Activated CD4-positive, alpha-beta T cell treated with anti-CD3 and anti-CD28 coated beads, Interleukin-2, Interleukin-6, amounts not matched to agents 100 ng/mL and 50 ng/mL, durations not matched to agents 16 hours and 8 hours (primary cell): ENCODE measurements at regions not wholly inside any gene's neighbourhood (a gene's known extent, or its start where the extent isn't known, plus 50 kb on each side); places are given as distances from the start of the nearest gene placed in this dataset.

Source experiments
- DNase-seq: peaks from one replicate; pipeline ENCODE4 v3.0.0-alpha.2; 2020

DNA sequence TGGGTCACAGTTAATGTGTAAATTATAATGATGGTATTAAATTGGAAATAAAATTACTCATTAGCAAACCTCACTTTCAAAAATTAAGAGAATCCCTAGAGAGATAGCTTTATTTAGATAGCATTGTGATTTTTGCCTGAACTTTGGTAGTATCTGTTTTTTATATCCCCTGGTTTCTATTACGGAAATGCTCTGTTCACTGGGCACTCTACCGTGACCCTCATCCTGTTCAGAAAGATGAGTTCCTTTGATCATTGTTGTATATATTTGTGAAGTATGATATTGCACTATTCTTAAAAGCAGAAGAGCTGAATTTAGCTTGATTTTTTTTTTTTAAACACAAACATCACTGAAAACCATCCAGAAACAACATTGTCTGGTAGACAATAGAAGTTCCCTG, 1143.8 kb upstream of the MAP3K7 start:
- DNase-seq: no peak

DNA sequence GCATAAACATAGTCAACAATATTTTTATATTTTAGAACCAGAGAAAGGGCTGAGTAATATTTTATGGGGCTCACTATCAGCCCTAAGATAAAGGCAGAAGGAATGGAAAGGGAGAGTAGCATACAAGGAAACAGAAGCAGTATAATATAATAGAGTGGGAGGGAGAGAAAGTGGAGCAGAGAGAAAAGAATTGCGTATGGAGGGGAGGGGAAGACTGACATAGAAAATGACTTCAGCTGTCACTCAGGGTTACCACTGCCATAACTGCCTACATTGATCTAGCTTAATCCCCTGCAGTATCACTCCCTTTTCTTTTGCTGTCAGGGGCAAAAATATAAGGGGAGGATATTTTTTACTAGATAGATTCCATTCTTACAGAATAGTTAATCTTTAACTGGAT, 1133.5 kb upstream of the MAP3K7 start:
- no peak for DNase-seq

DNA sequence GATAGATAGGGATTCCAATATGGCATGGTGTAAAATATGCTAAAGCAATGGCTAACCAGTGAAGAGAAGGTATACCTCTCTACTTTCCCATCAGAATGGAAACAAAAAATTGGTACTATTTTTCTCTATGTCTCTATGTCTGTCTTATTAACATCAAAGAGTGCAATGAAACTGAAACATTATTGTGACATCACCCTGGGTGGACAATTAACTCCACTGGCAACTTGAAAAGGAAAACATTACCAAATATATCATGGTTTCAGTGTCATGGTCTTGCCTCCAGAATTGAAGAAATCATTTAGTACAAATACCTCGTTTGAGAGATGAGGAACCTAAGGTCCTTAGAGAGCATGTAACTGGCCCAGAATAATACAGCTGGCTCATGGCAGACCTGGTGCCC, 1132.5 kb upstream of the MAP3K7 start:
- no peak for DNase-seq

DNA sequence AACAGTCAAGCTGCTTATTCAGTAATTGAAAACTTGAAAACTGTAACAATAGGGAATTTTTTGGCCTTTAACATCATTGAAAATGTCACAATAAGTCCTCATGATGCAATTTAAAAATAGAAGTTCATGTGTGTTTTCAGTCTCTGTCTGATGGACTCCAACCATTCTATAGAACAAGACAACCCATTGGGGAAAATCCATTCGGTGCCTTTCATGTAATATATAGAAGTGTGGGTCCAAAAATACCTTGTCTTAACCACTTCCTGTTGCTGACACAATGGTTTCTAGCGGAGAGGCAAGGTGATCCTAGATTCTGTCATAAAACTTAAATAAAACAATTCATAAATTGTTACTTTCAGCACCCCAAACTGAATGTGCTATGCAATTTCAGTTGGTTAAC, 1131.3 kb upstream of the MAP3K7 start:
- DNase-seq: no peak

DNA sequence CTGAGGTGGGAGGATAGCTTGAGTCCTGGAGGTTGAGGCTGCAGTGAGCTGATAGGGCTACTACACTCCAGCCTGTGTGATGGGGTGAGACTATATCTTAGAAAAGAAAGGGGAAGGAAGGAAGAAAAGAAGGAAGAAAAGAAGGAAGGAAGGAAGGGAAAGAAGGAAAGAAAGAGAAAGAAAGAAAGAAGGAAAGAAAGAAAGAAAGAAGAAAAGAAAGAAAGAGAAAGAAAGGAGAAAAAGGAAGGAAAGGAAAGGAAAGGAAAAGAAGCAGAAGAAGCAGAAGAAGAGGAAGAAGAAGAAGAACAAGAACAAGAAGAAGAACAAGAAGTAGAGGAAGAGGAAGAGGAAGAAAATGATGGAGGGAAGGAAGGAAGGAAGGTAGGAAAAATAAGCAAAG, 1130.2 kb upstream of the MAP3K7 start:
- no peak for DNase-seq

DNA sequence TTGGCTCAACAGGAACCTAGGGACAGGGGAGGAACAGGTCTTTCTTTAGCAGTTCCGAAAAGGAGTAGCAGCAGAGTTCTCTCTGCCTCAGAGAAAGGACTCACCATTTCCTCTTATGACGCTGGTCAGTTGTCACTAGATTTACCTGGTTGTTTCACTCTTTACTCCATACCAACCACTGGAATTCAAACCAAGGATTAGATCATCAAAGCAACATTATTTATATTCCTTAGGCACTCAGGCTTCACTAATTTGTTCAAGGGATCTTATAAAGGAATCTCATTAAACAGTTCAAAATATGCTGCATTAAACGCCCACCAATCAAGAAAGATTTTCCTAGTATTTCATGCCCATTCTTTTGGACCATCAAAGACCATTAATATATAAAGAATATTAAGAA, 1129.5 kb upstream of the MAP3K7 start:
- DNase-seq: no peak

DNA sequence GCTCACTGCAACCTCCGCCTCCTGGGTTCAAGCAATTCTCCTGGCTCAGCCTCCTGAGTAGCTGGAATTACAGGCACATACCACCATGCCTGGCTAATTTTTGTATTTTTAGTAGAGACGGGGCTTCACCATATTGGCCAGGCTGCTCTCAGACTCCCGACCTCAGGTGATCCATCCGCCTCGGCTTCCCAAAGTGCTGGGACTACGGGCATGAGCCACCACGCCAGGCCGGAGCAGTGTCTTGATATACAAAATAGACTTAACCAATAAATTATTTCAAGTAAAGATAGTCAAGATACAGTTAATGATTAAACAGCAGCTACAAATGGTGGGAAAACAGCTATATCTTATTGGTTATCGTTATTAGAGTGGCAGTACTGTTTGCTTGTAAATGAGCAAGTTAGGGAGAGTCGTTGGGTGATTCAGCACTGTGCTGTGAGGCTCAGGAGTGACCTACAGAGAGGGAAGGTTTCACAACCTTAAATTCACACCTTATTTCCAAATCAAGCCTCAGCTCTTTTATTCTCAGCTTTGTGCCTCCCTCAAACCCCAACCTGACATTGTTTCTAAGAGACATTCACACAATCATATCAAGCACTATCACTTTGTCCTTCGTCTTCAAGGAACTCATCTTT, 1128.4 kb upstream of the MAP3K7 start:
- DNase-seq: no peak

DNA sequence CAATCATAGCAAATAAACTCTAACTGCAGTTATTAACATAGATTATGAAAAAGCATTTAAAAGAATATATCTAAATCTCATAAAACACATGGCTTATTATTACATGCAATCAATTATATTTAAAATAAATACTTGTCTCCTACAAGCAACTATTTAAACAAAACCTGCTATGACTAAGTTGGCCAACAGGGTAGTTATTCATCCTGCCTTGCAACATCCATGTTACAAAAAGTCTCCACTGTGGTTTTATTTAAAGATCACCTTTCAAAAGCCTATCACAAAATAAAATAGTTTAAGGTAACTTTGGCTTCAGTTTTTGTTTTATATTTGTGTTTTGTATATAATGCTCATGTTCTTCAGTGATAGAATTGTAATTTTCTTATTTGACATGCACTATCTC, 1127.0 kb upstream of the MAP3K7 start:
- DNase-seq: no peak

DNA sequence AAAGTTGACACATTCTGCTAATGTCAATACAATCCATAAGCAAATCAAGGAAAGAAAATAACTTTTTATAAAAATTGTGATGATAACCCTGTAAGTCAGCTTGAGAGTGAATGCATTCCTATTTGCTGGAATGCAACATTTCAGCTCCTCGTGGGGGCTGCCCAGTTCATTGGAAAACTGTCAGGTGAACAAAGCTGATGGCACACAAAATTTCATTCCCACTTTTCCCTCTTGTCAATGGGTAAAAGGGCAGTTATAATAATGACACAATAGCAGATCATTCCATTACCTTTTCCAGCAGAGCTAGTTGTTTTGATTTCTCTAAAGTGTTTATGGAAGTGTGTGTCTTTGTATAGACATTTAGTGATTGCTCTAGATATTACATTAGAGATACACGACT, 1124.6 kb upstream of the MAP3K7 start:
- DNase-seq: no peak

DNA sequence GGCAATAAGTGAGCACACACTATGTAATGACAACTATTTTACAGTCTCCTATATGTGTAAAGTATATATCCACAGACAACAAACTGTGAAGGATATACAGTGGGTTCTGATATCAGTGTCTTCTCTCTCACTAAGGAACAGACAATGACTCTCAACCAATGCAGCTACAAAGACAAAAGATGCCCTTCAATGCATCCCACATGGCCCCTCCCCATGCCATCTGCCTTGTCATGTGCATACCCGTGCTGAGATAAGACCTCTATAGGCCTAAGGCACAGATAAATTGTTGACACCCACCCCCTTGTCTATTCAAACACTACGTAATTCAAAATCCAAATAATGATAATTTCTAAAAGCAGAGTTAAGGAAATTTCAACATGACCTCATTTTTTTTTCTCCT, 1123.5 kb upstream of the MAP3K7 start:
- no peak for DNase-seq

DNA sequence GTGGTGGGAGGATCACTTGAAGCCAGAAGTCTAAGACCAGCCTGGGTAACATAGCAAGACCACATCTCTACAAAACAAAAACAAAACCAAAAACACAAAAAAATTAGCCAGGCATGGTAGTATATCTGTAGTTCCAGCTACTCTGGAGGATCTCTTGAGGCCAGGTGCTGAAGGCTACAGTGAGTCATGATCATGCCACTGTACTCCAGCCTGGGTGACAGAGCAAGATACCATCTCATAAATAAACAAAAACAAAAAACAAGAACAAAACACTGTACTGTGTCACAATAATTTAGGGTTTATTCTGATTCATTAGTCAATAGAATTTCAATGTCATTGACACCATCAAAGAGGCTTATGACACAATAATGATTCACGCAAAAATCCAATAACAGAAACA, 1121.7 kb upstream of the MAP3K7 start:
- no peak for DNase-seq

DNA sequence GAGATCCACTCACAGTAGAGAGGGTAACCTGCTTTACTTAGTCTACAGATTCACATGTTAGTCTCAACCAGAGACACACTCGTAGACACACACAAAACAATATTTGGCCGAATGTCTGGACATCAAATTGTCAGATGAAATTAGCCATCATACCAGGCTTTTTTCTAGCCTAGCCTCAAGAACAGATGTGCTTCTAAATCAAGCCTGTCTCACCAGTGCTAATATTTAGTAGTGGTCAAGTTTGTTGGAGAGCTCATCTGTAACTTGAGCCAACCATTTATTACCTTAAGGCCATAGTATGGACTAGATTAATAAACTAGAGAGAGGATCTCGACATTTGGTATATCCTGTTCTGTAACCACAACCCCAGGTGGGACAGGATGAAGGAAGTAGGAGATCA, 1118.8 kb upstream of the MAP3K7 start:
- no peak for DNase-seq

DNA sequence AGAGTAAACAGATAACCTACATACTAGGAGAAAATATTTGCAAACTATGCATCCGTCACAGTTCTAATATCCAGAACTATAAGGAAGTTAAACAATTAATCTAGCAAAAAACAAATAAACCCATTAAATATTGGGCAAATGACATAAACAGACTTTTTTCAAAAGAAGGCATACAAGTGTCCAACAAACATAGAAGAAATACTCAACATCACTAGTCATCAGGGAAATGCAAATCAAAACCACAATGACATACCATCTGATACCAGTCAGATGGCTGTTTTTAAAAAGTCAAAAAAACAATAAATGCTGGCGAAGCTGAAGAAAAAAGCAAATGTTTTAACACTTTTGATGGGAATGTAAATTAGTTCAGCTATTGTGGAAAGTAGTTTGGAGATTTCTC, 1117.7 kb upstream of the MAP3K7 start:
- no peak for DNase-seq

DNA sequence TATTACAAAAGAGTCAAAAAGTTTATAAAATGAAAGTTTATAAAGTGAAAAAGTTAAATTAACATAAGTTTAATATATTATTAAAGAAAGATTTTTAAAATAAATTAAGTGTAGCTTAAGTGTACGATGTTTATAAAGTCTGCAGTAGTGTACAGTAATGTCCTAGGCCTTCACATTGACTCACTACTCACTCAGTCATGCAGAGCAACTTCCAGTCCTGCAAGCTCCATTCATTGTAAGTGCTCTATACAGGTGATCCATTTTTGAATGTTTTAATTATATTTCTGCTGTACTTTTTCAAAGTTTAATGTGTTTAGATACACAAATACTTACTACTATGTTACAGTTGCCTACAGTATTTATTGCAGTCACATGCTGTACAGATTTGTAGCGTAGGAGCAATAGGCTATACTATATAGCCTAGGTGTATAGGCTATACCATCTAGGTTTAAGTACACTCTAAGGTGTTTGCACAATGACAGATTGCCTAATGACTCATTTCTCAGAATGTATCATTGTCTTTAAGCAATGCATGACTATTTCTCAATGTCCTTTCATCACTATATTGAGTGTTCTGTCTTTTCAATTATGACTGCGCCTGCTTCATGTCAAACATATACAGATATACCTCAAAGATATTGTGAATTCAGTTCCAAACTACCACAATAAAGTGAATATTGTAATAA, 1110.3 kb upstream of the MAP3K7 start:
- peak; percentile 9 for DNase-seq

DNA sequence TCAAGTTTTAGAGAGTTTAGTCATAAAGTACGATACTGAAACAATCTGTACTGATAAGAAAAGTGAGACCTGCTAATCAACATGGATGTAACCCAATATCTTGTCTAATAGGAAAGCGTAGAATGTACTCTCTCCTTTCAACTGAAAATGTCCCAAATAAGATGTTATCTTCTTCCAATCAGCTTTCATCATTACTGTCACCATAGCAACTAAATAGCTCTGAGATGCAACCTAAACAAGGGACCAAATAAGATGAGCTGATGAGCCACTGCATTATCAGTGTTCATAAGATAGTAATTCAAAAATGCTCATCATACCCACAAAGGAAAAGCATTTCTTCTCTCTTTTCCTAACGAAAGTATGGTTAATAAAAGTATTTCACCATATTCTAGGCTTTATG, 1108.3 kb upstream of the MAP3K7 start:
- DNase-seq: no peak

DNA sequence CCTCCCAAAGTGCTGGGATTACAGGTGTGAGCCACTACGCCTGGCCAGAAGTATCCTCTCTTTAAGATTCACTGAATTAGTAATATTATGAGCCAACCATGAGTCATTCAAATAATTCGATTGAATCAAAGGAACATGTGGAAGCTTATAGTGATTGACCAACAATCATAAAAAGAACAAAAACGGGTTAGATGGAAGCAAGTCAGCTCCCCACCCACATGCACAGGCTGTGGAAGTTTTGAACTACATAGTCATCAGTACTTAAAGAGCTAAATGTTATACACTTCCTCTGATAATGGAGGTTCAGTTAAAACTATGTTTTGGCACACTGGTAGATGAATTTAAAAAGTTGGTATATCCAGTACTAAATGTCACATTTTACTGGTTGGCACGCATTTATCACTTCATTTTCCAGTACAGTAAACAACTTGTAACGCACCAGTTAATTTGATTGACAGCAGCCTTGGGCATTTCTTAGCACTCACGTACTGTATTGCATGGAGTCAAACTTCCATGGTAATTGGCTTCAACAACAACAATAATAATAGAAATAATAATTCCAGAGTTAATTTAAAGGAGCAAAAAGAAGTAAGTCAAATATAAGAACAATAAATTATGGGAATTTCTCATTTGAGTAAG, 1107.3 kb upstream of the MAP3K7 start:
- DNase-seq: no peak

DNA sequence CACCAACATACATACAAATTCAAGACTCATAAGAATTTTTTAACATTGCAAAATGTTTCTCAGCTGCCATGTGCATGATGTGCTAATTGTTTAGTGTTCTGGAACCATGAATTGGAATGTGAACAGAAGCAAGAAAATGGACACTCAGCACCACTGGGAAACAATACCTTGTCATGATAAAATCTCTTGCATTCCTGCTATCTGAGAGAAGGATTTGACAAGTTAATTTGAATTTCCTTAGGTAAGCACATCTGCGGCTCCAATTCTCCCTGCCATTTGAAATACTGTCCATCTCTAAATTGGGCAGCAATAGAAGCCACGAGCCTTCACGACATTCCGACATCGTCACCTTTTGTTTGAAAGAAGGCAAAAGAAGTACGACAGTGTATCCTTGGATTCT, 1104.6 kb upstream of the MAP3K7 start:
- DNase-seq: no peak

DNA sequence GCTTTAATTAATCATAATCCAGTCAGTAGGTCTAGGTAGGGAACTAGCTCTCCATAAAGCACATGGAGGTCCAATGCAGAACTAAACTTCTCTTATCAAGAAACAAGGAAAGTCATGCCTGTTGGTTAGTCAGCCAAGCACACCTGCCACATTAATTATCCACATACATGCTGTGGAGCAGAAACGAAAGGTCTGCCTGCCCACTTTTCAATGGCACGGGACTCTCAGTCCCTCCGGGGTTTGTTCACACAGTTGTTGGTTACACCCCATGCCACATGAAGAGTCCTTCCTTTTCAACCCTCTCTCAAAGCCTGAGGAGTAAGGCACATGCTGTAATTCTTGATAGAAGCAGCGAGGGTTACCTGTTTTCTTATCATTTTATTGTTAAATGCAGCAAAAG, 1096.4 kb upstream of the MAP3K7 start:
- DNase-seq: no peak

DNA sequence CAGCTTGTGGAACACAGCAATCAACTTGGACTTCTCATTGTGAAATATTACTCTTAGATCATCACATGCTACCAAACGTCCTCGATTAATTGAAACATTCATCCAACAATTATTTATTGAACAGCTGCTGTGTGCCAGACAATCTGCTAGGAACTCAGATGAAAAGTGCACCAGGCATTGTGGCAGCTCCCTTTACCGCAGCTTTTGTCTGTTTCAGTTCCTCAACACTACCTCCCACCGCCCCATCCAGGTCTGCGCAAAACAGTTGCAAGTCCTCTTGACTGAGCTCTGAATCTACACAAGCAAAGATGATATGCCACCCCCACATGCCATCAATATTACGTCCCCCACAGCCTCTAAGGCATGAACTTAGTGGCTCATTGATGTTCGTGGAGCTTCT, 1094.4 kb upstream of the MAP3K7 start:
- no peak for DNase-seq

DNA sequence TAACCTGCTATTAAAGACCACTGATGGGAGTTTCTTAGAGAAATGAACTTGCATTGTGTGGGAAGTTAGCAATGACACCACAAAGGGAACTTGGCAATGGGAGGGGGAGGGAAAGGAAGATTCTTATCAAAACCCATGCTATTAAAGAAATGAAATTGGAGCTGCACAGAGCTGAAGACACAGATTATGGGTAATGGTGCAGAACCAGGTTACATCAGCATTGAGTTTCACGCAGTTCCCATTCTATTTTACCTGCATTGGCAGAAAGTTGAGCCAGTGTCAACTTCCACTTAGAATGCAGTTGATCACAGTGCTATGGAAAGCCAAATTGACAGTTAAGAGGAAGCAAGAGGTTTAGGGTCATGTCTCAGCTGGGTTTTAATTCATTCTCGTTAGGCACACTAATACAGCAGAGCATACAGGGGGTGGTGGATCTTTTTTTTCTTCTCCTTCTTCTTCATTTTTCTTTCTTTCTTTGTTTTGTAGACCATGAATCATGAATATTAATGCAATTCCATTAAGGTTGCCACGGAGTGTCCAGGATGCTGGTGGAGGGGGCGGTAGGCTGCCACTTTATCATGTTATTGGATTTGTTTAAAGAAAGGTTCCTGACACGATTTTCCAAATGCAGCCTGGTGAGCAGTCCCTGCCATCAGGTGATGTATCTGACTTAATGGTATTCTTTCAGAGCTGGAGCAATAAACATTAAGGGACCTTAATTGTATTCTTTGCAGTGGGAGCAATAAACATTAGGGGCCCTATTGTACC, 1092.0 kb upstream of the MAP3K7 start:
- DNase-seq: no peak

DNA sequence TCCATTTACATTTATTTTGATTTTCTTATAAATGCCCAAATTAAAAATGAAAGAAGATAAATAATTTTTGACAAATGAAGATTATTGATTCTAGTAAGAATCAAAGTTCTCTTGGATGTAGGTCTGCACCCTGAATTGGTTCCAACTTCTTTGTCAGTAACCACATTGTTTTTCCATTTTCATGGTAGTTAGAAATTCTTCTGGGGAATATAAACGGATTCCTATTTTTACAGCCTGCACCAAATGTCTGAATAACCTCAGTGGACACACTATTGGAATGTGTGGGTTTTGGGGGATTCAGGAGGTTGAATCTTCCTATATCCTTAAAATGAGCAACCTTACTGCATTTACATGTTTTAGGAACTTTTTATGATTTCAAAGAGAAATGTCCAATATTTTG, 1085.3 kb upstream of the MAP3K7 start:
- DNase-seq: no peak

DNA sequence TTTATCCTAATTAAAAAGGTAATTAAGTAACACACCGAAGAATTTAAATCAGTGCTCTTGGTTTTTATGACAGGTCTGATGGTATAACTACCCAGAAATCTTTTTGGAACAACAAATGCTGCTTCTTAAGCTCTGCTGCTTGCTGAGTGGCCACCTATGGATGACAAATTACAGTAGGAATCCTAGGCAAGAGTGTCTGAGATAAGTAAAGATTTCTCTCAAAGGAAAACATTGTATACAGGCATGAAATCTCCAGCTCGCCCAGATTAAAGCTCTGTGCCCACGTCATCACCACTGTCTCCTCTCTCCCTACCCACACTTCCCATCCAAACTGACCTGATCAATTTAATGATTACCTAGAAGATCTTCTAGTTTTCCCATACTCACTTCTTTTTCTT, 1083.0 kb upstream of the MAP3K7 start:
- DNase-seq: no peak

DNA sequence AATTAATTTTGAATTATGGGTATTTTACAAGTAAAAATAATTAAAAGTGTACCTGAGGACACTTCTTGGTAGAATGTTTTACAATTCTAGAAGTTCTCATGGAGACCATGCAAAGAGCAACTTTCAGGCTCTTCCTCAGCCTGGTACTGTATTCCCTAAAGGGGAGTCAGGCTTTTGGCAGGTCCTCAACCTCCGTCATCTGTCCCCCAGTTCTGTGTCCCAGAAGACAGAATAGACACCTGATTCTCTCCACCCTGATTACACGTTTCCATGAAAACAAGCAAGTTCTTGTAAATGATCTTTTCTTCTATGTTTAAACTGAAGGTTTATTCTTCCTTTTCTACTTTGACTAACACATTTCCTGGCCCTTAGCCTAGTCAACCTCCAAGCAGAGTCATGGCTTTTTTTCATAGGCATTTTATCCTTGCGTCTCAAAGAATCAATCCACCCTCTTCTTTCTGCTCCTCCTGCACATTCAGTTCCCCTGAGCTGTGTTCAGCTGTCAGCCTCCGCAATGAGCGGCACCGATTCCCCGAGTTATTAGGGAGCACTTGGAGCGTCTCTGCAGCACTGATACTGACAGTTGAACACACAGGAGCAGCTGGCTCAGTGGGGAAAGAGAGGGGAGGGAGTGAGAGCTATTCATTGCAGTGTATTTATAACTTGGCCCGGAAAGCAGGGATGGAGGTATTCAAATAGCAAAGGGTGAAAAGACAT, 1082.4 kb upstream of the MAP3K7 start:
- DNase-seq: no peak
